Gastrocnemius medialis (tissue), 4 donors: ENCODE measurements at regions not wholly inside any gene's neighbourhood (a gene's known extent, or its start where the extent isn't known, plus 50 kb on each side); places are given as distances from the start of the nearest gene placed in this dataset.
"Not testable (repeated sequence)": the region's sequence is repeated elsewhere in the genome, so short reads cannot be mapped to it uniquely, and the experiment has no call there.

ENCODE experiments used
- POLR2A ChIP-seq, 2 donors: fragments of 450-650 bp; IDR thresholded peaks; one replicate each; pipeline ENCODE4 v1.6.1; 2017; ENCODE audit warnings: antibody characterized with exemption in 2 of 2, mild to moderate bottlenecking in 2 of 2, moderate library complexity in 2 of 2
- TF ChIP-seq, protein P1 (sequence below), 5 experiments: fragments of 450-650 bp in 3 of 5; fragments of 200-600 bp in 2 of 5; sonication (generic) in 2 of 5; IDR thresholded peaks in 4 of 5; conservative IDR thresholded peaks in 1 of 5; 1 replicate in 4 of 5; 2 replicates in 1 of 5; pipeline ENCODE4 v1.5.1; 2016 to 2019; ENCODE audit warnings: antibody characterized with exemption in 5 of 5, mild to moderate bottlenecking in 3 of 5, moderate library complexity in 3 of 5

DNA sequence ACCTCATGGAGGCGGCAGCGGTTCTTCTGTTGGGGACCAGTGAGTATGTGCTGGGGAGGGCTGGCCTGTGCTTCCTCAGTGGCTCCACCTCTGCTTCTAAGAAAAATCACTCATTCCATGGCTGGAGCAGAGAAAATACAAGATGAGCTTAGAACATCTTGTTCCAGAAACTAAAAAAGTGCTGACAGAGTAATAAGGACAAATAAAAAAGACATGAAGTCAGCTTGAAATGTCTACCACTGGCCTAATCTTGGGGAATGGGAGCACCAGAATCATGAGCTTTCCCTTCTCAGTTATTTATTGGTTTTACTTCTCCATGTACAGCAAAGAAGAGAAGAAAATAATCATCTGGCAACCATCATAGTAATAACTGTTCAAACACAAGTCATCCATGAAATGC, 81.1 kb upstream of the TEKT4 start:
- TF ChIP-seq, protein P1, sequence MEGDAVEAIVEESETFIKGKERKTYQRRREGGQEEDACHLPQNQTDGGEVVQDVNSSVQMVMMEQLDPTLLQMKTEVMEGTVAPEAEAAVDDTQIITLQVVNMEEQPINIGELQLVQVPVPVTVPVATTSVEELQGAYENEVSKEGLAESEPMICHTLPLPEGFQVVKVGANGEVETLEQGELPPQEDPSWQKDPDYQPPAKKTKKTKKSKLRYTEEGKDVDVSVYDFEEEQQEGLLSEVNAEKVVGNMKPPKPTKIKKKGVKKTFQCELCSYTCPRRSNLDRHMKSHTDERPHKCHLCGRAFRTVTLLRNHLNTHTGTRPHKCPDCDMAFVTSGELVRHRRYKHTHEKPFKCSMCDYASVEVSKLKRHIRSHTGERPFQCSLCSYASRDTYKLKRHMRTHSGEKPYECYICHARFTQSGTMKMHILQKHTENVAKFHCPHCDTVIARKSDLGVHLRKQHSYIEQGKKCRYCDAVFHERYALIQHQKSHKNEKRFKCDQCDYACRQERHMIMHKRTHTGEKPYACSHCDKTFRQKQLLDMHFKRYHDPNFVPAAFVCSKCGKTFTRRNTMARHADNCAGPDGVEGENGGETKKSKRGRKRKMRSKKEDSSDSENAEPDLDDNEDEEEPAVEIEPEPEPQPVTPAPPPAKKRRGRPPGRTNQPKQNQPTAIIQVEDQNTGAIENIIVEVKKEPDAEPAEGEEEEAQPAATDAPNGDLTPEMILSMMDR (IDR thresholded peaks at IDR 0.05 in 4 of 5, conservative IDR thresholded peaks at IDR 0.05 in 1 of 5), result not testable (repeated sequence)
- TF ChIP-seq POLR2A (IDR thresholded peaks at IDR 0.05), result not testable (repeated sequence)
